ENCODE measurements at regions not wholly inside any gene's neighbourhood (a gene's known extent, or its start where the extent isn't known, plus 50 kb on each side); places are given as distances from the start of the nearest gene placed in this dataset.
"Not testable (repeated sequence)": the region's sequence is repeated elsewhere in the genome, so short reads cannot be mapped to it uniquely, and the experiment has no call there.

DNA sequence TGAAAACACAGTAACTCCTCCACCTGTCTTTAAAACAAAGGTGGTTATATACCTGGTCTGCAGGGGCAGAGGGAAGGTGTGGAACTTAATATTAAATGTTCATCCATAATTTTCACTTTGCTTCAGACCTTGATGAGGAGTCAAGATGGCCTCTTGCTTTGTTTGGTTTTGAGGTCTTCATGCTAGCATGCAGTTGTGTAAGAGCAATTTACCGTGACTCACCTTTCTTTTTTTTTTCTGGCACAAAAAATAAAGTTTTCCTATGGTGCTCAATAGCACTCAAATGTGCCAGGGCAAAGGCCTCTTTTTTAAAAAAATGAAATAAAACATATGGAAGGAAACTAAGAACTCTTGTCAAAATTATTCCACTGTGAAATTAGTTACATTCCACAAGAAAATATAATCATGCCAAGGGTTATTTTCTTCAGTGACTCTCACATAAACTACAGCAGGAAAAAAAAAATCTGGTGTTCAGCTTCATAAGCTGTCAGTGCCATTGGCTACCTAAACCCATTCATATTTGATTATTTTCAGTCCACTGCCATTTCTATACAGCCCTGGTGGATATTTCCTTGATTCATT is 128.2 kb downstream of the SLC7A11 start:
- no peak for DNase-seq

DNA sequence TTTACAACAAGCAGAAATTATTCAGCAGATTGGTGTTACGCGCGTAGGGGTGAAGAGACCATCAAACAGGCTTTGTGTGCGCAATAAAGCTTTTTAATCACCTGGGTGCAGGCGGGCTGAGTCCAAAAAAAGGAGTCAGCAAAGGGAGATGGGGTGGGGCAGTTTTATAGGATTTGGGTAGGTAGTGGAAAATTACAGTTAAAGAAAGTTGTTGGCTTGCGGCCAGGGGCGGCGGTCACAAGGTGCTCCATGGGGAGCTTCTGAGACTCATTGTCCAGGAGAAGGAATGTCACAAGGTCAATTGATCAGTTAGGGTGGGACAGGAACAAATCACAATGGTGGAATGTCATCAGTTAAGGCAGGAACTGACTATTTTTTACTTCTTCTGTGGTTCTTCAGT is 129.3 kb downstream of the SLC7A11 start:
- DNase-seq, result not testable (repeated sequence)

DNA sequence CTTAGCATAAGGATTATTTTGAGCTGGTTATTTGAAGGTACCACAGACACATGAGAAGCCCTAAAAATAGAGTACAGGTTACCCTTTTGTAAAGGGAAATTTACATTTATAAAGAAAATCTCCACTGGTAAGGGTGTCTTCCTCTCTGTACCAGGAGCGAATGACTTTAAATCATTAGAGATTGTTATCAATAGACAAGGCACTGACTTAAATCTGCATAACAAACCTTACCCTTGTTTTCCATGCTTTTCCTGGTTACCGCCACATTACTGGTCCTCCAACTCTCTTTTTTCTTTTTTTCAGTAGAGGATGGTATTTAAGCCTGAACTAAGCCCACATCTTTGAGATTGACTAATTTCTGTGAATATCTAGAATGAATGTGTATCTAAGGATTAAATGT is 129.8 kb downstream of the SLC7A11 start:
- no peak for DNase-seq

DNA sequence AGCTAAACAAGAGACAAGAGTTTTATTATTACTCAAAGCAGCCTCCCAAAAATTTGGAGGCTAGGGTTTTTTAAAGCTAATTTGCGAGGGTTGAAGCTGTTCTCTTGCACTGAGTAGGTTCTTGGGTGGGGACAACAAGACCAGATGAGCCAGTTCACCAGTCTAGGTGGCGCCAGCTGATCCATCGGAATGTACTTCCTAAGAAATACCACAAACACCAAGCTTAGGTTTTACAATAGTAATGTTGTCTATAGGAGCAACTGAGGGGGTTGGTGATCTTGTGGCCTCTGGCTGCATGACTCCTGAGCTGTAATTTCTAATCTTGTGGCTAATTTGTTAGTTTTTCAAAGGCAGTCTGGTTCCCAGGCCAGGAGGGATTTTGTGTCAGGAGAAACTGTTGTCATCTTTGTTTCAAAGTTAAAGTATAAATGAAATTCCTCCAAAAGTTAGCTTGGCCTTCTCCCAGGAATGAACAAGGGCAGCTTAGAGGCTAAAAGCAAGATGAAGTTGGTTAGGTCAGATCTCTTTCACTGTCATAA is 130.6 kb downstream of the SLC7A11 start:
- DNase-seq, result no peak

DNA sequence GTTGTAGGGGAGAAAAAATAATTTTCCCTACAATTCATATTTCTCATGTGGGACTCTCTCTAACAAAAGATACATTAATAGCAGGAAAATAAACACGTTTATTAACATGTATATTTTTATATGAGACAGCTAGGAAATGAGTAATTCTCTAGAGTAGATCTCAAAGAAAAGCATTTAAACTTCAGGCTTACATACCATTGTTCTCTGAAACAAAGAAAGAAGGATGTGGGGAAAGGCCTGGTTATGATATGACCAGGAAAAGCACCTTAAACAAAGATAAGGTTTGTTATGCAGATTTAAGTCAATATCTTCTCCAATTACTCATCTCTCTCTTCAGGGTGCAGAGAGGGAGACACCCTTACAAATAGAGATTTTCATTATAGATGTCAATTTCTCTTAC is 131.3 kb downstream of the SLC7A11 start:
- no peak for DNase-seq

DNA sequence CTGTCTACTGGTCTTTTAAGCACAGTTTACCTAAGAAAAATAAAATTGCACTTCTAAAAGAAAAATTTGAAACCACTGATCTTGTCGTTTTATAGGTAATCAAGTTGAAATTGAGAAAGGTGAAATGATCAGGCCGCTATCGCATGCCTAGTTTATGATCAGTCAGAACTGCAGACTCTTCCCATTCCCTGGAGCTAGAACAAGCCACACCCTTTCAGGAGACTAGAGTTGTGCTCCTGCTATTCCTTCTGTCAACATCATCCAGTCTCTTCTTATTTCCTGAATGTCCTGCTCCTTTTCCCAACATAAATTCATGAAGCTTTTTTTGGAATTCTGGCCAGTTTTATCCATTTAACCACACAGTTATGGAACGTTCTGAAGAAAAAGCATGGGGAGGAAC is 135.1 kb downstream of the SLC7A11 start:
- DNase-seq, result no peak

DNA sequence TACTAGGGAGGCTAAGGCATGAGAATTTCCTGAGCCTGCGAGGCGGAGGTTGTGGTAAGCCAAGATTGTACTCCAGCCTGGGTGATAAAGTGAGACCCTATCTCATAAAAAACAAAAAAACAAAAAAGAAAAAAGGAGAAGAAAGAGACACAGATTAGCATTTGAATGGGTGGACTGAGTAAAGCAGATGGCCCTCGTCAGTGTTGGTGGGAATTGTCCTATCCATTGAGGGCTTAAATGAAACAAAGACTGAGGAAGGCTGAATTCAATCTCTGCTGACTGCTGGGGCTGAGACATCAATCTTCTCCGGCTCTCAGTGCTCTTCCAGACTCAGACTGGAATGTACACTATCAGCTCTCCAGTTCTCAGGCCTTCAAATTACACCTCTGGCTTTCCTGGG is 136.8 kb downstream of the SLC7A11 start:
- no peak for DNase-seq

DNA sequence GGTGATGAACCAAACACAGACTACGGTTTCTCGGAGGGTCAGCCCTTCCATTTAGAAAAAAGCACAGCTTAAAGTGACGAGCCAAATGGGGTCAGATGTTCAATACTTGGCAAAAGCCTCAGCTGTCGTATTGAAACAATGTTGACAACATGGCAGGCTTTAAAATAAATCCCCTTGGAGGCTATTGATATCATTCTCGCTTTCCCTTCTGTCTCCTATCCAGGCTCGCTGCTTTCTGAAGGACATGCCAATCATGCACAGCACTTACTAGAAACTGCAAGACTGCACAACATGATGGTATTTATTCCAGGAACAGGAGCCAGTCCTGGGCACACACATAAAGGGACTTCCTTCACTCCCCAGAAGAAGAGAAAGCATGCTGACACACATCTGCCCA is 137.9 kb downstream of the SLC7A11 start:
- no peak for DNase-seq

DNA sequence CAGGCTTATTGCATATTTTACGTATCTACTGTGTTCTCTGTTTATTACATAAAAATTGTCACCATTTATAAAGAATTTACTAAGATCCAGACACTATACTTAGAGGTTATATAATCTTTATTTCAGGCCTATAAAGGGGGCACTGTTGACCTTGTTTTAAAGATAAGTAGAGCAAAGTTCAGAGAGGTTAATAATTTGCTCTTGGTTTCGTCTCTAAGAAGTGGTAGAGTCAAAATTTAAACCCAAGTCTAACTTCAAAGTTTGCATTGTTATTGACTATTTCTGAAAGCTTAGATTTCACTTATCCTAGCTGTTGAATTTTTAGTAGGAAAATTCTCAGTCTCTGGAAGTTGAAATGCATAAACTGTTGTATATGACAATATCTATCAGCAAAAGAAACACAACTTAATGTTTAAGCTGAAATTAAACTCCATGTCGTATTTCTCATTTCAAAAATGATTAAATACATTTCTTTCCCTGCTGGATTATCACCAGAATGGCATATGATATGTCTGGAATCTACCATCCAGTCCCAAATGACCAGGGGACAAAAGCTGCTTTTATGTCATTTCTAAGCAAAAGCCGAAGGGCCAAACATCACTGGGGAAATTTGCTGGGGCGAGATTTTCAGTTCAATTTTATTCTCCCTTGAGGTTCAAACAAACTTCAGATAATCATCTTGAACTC is 138.4 kb downstream of the SLC7A11 start:
- no peak for DNase-seq

DNA sequence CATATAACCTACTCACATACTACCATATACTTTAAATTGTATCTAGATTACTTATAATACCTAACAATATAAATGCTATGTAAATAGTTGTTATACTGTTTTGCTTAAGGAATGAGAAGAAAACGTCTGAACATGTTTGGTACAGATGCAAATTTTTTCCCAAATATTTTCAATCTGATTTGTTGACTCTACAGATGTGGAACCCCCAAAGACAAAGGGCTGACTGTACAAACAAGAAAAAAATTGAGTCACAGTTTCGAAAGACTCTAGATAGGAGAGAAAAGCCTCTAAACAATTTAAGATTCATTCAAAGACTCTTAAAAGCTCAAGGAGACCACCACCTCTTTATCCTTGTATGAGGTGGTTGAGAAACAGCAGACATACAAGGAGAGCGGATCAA is 142.8 kb downstream of the SLC7A11 start:
- DNase-seq, result no peak

DNA sequence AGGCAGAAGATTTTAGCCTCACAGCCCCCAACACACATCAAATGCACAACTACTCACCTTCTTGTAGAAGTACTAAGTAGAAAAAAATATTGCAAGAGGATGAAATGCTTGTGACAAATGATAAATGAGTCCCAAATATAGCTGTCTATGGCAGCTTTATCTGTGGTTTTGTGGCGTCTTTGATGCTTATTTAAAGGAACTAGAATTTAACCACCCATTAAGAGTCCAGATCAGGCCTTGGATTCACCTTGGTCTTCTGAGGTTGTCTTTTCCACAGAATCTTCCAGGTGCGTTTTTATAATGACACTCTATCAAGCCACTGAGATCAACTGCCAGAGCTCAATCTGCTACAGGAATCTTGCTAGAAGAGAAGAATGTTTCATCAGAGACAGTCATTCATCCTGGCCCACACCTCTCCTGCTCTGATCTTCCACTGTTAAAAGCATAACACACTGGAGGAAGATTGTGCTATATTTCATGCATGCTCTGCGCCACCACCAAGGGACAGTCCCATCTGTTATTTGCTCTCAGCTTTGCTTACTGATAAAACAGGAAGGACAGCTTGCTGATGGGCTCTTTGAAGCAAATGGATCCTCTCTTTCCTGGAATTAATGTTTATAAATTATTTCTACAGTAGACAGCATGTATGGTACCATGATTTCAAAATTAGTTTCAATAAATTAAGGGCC is 144.1 kb downstream of the SLC7A11 start:
- DNase-seq, result no peak

DNA sequence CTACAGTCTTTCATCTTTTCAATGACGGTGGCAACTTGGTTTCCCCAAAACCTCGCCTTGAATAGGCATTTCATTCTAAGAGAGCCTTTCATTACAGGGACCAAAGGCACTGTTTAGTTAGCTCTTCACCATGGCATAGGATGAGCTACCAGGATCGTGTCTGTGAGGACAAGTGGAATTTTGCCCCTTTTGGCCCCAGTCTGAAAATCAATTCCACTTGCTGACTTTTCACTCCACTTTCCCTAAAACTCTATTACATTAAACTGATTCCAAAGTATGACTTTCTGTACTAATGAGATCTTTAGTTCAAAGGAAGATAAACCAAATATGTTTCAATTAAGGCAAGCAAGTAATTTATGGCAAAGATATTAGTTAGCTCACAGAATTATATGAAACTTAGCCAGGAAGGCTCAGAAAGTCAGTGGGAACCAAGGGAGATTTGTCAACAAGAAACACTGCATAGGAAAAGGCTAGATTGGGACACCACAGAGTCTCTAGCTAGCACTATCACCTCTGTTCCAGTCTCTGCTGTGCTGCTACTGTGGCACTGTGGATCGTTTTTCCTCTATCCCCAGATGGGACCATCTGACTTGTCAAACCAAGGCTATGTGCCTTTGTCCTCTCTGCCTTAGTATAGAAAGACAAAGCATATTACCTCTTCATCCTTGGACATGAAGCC is 145.6 kb downstream of the SLC7A11 start:
- no peak for DNase-seq

DNA sequence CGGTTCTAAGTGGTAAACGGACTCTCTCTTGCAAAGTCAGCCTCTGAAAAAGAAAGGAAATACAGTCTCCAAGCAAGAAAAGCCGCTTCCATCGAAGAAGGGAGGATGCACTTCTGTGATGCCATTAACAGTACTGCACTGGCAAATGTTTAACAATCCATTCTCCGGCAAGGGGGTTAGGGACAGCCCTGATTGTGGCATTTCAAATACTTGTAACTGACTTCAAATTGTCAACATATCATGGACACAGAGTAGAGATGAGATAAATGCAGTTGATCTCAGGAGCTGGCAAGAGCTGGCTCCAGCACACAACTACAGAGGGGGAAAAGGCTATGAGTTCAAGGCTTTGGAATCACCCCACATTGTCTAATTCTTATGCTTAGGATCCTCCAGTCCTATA is 146.8 kb downstream of the SLC7A11 start:
- no peak for DNase-seq

DNA sequence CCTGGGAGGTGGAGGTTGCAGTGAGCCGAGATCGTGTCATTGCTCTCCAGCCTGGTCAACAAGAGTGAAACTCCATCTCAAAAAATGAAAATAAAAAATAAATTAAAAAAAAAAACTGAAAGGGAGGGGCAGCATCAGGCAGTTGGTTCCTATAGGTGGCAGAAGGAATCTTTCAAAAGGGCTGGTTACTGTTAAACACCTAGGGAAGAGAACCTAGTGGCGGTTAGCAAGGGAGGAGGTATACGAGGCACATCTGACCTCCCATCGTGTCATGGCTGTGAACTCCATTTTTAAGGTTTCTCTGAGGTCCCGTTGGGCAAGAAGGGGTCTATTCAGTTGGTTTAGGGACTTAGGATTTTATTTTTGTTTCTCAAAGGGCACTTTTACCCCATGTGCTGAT is 150.1 kb downstream of the SLC7A11 start:
- DNase-seq, result no peak

DNA sequence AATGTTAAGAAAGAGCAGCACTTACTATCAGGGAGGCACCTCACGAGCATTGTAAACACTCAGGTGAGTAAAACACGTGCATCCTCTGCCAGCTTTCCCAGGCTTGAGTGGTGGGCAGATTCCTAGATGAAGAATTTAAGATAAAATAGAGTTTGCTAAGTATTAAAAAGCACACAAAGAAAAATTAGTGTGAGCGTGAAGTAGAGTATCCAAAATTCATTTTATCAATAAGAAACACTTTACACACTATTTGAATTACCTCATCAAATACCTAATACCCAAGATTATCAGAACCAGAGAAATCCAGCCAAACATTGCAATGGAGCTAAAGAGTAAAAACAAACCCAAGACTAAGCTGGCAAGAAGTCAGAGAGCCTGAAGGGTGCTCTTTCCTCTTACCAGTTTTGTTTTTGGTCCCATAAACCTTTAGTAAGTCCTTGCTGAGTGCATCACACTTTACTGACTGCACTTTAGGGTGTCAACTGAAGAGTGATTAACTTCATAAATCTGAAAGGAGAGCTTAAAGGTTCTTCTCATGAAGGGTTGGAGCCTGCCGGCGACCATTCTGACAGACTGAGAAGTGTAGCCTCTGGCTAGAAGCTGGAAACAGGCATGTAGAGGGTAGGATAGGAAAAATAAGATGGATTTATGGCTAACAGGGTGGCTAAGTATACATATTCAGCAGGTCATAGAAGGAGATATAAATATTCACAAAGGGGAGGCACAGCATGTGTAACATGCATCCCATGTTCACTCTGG is 151.1 kb downstream of the SLC7A11 start:
- DNase-seq, result no peak

DNA sequence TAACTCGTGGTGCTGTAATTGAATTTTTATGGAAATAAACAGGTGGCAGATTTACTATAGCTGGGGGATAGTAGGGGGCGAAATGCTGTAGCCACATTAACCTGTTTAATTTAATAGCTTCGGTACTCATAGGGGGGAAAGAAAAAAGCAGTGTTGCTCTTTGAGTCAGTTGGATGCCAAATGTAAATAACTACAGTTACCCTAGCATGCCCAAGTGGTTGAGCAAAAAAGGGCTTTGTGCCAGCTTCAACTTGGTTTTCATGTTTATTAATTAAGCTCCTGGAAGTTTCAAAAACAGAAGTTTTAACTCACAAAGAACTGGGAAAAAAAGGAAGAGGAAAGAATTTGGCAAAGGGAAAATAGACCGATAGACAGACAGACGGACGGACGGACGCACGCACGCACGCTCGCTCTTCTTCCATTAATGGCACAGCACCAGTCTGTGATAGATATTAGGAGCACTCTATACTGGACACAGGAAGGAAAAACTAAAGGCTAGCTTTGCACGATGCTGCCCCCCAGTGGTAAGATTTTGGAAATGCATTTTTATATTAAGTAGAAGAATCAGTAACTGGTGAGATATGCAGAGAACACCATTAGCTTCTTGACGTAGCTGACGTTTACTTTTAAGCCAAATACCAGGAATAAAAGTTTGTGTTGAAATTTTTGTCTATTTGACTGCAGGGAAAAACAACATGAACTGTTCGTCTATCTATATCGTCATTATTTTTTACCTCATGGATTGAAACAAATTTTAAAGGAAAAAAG is 151.8 kb downstream of the SLC7A11 start:
- DNase-seq, result peak; percentile 90

DNA sequence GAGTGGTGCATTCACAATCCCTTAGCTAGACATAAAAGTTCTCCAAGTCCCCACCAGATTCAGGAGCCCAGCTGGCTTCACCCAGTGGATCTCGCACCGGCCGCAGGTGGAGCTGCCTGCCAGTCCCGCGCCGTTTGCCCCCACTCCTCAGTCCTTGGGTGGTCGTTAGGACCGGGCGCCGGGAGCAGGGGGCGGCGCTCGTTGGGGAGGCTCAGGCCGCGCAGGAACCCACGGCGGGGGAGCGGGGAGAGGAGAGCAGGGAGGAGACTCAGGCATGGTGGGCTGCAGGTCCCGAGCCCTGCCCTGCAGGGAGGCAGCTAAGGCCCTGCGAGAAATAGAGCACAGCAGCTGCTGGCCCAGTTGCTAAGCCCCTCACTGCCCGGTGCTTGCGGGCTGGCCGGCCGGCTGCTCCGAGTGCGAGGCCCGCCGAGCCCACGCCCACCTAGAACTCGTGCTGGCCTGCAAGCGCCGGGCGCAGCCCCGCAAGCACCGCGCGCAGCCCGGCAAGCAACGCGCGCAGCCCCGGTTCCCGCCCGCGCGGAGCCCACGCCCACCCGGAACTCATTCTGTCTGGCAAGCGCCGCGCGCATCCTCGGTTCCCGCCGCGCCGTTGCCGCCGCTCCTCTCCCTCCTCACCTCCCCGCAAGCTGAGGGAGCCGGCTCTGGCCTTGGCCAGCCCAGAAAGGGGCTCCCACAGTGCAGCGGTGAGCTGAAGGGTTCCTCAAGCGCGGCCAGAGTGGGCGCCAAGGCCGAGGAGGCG is 153.5 kb downstream of the SLC7A11 start:
- DNase-seq, result no peak

DNA sequence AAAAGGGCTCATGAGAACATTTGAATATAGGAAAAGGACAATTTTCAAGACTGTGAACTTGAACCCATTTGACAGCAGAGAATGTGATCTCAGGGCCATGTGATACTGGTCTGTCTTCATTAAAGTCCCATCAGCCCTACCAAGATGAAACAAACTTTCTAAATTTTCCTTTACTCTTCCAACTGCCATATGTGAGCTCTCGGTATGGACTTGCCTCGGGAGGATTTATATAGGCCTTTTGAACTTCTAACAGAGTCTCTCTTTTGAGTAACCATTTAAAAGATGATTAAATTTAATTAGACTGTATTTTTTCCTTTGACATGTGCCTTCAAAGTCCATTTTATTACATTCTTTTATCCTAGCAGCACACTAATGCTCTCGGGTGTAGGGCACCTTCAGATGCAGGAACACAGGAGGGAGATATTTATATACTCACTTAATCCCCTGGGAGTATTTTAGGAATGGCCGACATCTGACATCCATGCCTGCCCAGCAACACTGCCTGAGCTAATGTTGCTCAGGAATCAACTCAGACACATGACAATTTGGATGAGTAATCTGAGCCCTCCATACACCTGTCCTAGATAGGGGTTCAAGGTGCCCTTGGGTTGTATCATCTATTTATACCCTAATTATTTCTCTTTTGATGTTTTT is 155.0 kb downstream of the SLC7A11 start:
- DNase-seq, result peak; percentile 42

DNA sequence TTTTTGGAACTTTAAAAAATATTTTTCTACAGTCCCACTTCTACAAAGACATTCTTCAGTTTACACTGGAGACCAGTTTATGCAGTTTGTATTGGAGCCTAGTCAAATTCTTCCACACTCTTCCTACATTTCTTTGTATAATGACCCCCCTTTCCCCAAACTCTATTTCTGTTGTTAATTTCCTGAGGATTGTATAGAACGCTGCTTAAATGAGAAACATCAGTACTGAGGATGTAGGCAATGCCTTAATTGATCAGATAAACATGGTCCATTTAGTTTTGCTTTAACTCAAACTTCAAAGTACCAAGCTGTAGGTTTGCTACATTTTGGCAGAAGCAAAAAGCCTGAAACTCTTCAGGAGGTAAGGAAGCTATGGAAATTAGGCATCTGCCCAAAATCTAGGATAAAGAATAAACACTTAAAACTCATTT is 155.5 kb downstream of the SLC7A11 start:
- peak; percentile 22 for DNase-seq

DNA sequence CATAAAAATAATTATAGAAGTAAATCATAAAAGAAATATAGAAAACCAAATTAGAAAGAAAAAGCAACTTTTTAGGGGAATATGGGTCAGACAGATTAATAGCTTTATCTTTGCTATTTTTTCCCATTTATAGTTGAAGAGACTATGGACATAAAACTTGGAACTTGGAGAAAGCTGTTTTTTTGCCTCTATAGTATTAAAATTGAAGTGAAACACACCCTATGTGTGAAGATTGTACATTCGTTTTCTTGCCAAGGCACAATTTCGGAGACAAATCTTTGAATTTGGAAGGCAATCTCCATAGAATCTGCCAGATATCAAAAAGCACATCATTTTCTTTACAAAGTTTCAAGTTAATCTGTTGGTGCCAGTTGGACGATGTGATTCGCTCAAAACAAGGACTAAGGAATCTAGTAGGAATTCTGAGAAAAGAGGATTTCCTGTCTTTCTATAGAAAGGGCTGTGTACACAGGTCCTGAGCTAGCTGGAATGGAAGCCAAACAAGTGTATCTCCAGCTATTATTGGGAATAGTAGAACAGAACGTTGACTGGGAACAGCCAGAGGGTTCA is 156.3 kb downstream of the SLC7A11 start:
- DNase-seq, result peak; percentile 12

All from left kidney (tissue), 1 donor.